ENCODE measurements at regions not wholly inside any gene's neighbourhood (a gene's known extent, or its start where the extent isn't known, plus 50 kb on each side); places are given as distances from the start of the nearest gene placed in this dataset.

DNA sequence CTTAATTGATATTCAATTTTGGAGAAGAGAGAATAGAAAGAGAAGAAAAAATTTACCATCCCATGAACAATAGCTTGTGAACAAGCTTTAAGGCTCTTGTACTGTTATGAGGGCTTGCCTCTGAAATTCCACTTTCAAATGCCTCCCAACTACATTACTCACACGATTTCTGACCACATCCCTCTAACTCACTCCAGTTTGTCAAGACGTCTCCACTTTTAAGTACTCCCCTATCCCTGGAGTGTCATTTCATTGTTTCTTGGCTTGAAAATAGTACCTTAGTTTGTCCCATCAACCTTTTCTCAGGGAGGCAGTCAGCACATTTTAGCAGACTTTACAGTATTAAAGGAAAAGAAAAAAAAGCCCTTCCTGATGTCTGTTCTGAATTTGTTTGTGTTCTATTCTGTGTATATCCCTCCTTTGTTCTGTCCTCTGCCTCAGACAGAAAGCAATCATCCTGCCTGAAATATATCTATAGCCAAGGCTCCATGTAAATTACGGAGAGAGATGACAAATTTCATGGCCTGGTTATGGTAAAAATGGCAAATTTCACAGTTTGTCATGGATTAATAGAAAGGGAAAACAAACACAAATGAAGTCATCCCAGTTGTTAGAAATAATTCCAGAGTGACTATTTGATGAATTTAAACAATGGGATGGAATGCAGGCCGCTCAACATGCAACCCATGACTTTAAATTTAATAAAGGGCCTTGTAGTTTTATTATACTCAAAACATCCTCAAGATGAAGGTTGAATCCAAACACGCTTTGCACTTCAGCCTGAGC, 228.8 kb downstream of the ETAA1 start:
- Histone ChIP-seq H3K36me3 (ENCODE audit: control insufficient read depth in 3 of 3, insufficient read depth in 2 of 3, low read depth in 1 of 3, low read length in 3 of 3) (no peaks in the 10 kb centered on the region), H3K4me1 (ENCODE audit: control insufficient read depth in 3 of 3, insufficient read depth in 2 of 3, low read depth in 1 of 3, low read length in 2 of 3) (no peaks in the 10 kb centered on the region), H3K9me3 (ENCODE audit: control insufficient read depth in 2 of 2, insufficient read depth in 1 of 2, low read depth in 1 of 2, low read length in 1 of 2) (peaks cover 0 to 2% of the 10 kb centered on the region in 2 donors), H3K27me3 (ENCODE audit: control insufficient read depth in 3 of 3, insufficient read depth in 3 of 3, low read length in 3 of 3) (no peaks in the 10 kb centered on the region), H3K27ac (ENCODE audit: low read depth in 1 of 3, low read length in 2 of 3) (no peak overlapping the region), H3K4me3 (ENCODE audit: low read depth in 1 of 3, low read length in 3 of 3) (no peak overlapping the region)
- WGBS, 3 donors = 64 to 72% (median 71%) methylated on average over 5 of the region's 5 CpGs
- DNase-seq (no peak), FAIRE-seq (no peak)

DNA sequence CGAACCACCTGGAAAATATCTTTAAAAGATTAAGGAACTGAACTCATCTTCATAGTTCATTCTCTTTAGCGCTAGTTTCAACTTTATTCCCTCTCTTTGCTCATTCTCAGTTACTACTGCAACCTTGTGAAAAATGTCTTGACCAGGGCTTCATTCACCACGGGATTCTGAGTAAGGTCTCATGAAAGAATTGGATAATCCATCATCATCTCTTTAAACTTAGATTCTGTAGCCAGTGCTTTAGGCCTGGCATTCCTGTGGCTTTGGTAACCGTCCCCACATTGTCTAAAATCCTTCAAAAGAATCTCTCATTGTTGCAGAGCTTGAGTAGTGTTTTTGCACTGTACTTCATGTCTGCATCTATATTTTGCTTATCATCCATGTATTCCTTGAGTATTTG, 229.5 kb downstream of the ETAA1 start:
- no peaks in the 10 kb centered on the region for H3K27me3 ChIP-seq (ENCODE audit: control insufficient read depth in 3 of 3, insufficient read depth in 3 of 3, low read length in 3 of 3)
- H3K4me1 ChIP-seq (ENCODE audit: control insufficient read depth in 3 of 3, insufficient read depth in 2 of 3, low read depth in 1 of 3, low read length in 2 of 3) = no peaks in the 10 kb centered on the region
- 74 to 76% (median 76%) methylated on average over 4 of the region's 4 CpGs for WGBS, 3 donors
- no peak for DNase-seq
- no peak overlapping the region for H3K27ac ChIP-seq (ENCODE audit: low read depth in 1 of 3, low read length in 2 of 3)
- no peak overlapping the region for H3K4me3 ChIP-seq (ENCODE audit: low read depth in 1 of 3, low read length in 3 of 3)
- no peaks in the 10 kb centered on the region for H3K36me3 ChIP-seq (ENCODE audit: control insufficient read depth in 3 of 3, insufficient read depth in 2 of 3, low read depth in 1 of 3, low read length in 3 of 3)
- H3K9me3 ChIP-seq (ENCODE audit: control insufficient read depth in 2 of 2, insufficient read depth in 1 of 2, low read depth in 1 of 2, low read length in 1 of 2) = peaks cover 0 to 2% of the 10 kb centered on the region in 2 donors
- no peak for FAIRE-seq

DNA sequence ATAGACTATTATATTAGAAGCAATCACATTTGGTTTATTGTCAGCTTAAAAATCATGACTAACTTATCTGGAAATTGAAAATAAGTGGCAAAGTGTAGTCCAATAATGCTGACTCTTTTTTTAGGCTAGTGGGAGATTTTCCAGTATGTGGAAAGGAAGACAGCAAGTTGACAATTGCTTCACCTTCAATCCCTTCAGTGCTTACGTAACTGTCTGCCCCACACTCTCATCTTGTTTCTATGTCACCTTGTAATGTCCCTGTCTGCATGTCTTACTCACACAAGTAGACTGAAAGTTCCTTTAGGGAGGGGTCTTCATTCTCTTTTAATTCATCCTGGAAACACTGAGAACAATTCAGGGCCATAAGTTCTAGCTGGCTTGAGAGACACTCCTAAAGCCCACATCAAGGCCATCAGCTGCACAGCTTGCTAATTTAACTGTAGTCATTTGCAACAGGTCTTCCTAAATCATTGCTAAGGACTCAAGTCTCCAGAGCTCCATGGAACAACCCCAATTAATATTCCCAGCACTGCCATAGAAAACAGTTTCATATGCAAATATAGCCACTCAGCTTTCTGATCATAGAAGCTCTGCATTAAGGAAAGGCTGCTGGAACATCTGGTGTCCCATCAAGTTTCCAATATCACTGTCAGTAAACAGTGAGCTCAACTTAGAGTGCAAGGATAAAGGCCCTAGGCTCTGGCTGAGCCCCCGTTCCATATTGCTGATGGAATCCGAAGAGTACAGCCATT, 230.5 kb downstream of the ETAA1 start:
- no peak overlapping the region for H3K4me3 ChIP-seq (ENCODE audit: low read depth in 1 of 3, low read length in 3 of 3)
- H3K4me1 ChIP-seq (ENCODE audit: control insufficient read depth in 3 of 3, insufficient read depth in 2 of 3, low read depth in 1 of 3, low read length in 2 of 3) = no peaks in the 10 kb centered on the region
- H3K9me3 ChIP-seq (ENCODE audit: control insufficient read depth in 2 of 2, insufficient read depth in 1 of 2, low read depth in 1 of 2, low read length in 1 of 2) = peaks cover 0 to 2% of the 10 kb centered on the region in 2 donors
- FAIRE-seq = no peak
- WGBS, 3 donors = 85 to 90% (median 87%) methylated on average over 3 of the region's 3 CpGs
- no peak overlapping the region for H3K27ac ChIP-seq (ENCODE audit: low read depth in 1 of 3, low read length in 2 of 3)
- no peaks in the 10 kb centered on the region for H3K27me3 ChIP-seq (ENCODE audit: control insufficient read depth in 3 of 3, insufficient read depth in 3 of 3, low read length in 3 of 3)
- no peaks in the 10 kb centered on the region for H3K36me3 ChIP-seq (ENCODE audit: control insufficient read depth in 3 of 3, insufficient read depth in 2 of 3, low read depth in 1 of 3, low read length in 3 of 3)
- no peak for DNase-seq

- H3K27ac ChIP-seq (ENCODE audit: low read depth in 1 of 3, low read length in 2 of 3) = no peak overlapping the region
- no peaks in the 10 kb centered on the region for H3K27me3 ChIP-seq (ENCODE audit: control insufficient read depth in 3 of 3, insufficient read depth in 3 of 3, low read length in 3 of 3)
- peaks cover 0 to 2% of the 10 kb centered on the region in 2 donors for H3K9me3 ChIP-seq (ENCODE audit: control insufficient read depth in 2 of 2, insufficient read depth in 1 of 2, low read depth in 1 of 2, low read length in 1 of 2)
- H3K4me3 ChIP-seq (ENCODE audit: low read depth in 1 of 3, low read length in 3 of 3) = no peak overlapping the region
- 14 to 58% (median 22%) methylated on average over 1 of the region's 1 CpG for WGBS, 3 donors
- no peak for DNase-seq
- no peaks in the 10 kb centered on the region for H3K4me1 ChIP-seq (ENCODE audit: control insufficient read depth in 3 of 3, insufficient read depth in 2 of 3, low read depth in 1 of 3, low read length in 2 of 3)
- FAIRE-seq = no peak
- no peaks in the 10 kb centered on the region for H3K36me3 ChIP-seq (ENCODE audit: control insufficient read depth in 3 of 3, insufficient read depth in 2 of 3, low read depth in 1 of 3, low read length in 3 of 3)
Observed at GRCh38 chr2:67628892-67629291, 231.8 kb downstream of the ETAA1 start.

DNA sequence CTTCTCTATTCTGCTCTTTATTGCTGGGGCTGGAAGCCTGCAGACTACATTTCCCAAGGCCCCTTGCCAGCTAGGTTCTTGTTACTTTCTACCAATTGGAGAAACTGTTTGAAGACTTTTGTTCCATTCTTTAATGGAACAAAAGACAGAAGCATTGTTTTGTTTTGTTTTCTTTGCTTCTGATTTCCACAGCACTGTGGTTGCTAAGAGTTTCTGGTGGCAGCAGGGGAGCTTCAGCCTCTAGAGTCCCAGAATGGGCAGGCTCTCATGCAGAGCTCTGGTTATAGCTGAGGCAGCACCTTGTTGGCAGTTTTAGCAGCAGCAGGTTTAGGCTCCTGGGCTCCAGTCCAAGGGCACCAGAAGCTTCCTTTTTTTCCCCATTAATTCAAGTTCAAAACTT, 234.3 kb downstream of the ETAA1 start:
- FAIRE-seq = no peak

GRCh38 chr2:67633212-67633856, 236.2 kb downstream of the ETAA1 start:
- FAIRE-seq (no peak), DNase-seq (no peak)
- no peak overlapping the region for H3K4me3 ChIP-seq (ENCODE audit: low read depth in 1 of 3, low read length in 3 of 3)
- H3K27me3 ChIP-seq (ENCODE audit: control insufficient read depth in 3 of 3, insufficient read depth in 3 of 3, low read length in 3 of 3) = no peaks in the 10 kb centered on the region
- H3K9me3 ChIP-seq (ENCODE audit: control insufficient read depth in 2 of 2, insufficient read depth in 1 of 2, low read depth in 1 of 2, low read length in 1 of 2) = no peaks in the 10 kb centered on the region
- 73 to 91% (median 87%) methylated on average over 3 of the region's 3 CpGs for WGBS, 3 donors
- H3K4me1 ChIP-seq (ENCODE audit: control insufficient read depth in 3 of 3, insufficient read depth in 2 of 3, low read depth in 1 of 3, low read length in 2 of 3) = no peaks in the 10 kb centered on the region
- H3K36me3 ChIP-seq (ENCODE audit: control insufficient read depth in 3 of 3, insufficient read depth in 2 of 3, low read depth in 1 of 3, low read length in 3 of 3) = no peaks in the 10 kb centered on the region
- no peak overlapping the region for H3K27ac ChIP-seq (ENCODE audit: low read depth in 1 of 3, low read length in 2 of 3)

More for the DNA sequence above, 234.3 kb downstream of the ETAA1 start:
- Histone ChIP-seq H3K4me3 (ENCODE audit: low read depth in 1 of 3, low read length in 3 of 3) (no peak overlapping the region), H3K27ac (ENCODE audit: low read depth in 1 of 3, low read length in 2 of 3) (no peak overlapping the region), H3K27me3 (ENCODE audit: control insufficient read depth in 3 of 3, insufficient read depth in 3 of 3, low read length in 3 of 3) (no peaks in the 10 kb centered on the region), H3K36me3 (ENCODE audit: control insufficient read depth in 3 of 3, insufficient read depth in 2 of 3, low read depth in 1 of 3, low read length in 3 of 3) (no peaks in the 10 kb centered on the region), H3K9me3 (ENCODE audit: control insufficient read depth in 2 of 2, insufficient read depth in 1 of 2, low read depth in 1 of 2, low read length in 1 of 2) (peaks cover 0 to 2% of the 10 kb centered on the region in 2 donors), H3K4me1 (ENCODE audit: control insufficient read depth in 3 of 3, insufficient read depth in 2 of 3, low read depth in 1 of 3, low read length in 2 of 3) (no peaks in the 10 kb centered on the region)
- DNase-seq = no peak

DNA sequence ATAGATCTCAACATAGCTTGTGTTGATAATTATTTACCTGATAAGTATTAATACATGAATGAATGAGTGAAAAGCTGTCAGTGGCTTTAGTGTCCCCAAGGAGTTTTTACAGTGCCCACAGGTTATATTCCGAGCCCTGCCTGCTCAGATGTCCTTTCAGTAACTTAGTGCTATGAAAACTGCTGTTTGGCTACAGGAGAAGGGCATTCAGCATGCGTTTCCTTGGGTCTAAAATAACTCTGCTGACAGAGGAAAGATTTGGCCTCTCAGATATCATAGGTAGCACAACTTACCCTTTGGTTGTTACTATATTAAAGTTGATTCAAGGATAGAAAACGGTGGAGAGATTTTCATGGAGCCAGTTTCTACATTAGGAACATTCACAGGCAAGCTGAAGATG, 241.0 kb downstream of the ETAA1 start:
- DNase-seq (no peak), FAIRE-seq (no peak)
- peaks cover 0 to 14% (median 0%) of the 10 kb centered on the region in 3 donors for H3K27me3 ChIP-seq (ENCODE audit: control insufficient read depth in 3 of 3, insufficient read depth in 3 of 3, low read length in 3 of 3)
- H3K36me3 ChIP-seq (ENCODE audit: control insufficient read depth in 3 of 3, insufficient read depth in 2 of 3, low read depth in 1 of 3, low read length in 3 of 3) = no peaks in the 10 kb centered on the region
- no peak overlapping the region for H3K4me3 ChIP-seq (ENCODE audit: low read depth in 1 of 3, low read length in 3 of 3)
- no peak overlapping the region for H3K27ac ChIP-seq (ENCODE audit: low read depth in 1 of 3, low read length in 2 of 3)
- H3K4me1 ChIP-seq (ENCODE audit: control insufficient read depth in 3 of 3, insufficient read depth in 2 of 3, low read depth in 1 of 3, low read length in 2 of 3) = no peaks in the 10 kb centered on the region
- 48 to 67% (median 49%) methylated on average over 3 of the region's 3 CpGs for WGBS, 3 donors
- H3K9me3 ChIP-seq (ENCODE audit: control insufficient read depth in 2 of 2, insufficient read depth in 1 of 2, low read depth in 1 of 2, low read length in 1 of 2) = no peaks in the 10 kb centered on the region

DNA sequence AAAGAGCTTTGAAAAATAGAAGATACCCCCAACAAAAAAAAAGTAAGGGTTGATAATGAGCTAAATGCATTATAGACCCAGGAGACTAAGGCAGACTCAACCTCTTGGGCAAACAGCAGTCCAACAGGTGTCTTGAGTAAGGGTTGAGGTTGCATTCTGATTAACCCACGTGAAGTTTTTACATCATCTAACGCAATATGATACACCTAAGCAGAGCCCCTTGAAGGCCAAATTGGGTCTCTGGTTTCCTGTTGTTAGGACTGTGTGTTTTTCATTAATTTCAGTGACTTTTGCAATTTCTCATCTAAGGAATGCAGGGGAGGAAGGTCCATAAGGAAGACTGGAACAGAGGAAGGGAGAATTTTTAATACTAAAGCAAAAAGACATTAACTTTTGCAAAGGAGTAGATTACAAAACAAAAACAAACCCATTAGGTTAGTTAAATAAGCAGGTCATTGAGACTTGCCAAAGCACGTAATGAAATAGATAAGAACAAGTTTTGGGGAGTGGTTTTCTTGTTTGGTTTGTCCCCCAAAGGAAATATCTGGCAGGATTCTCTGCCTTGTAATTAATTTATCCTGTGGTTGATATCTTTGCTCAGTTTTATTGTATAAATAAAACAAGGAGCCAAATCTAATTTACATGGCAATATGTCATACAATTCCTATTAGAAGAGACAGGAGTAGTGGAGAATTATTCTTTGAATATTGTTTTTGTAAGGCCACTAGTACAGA, 244.3 kb downstream of the ETAA1 start:
- no peak for FAIRE-seq
- H3K27me3 ChIP-seq (ENCODE audit: control insufficient read depth in 3 of 3, insufficient read depth in 3 of 3, low read length in 3 of 3) = peaks cover 0 to 15% (median 0%) of the 10 kb centered on the region in 3 donors
- WGBS, 3 donors = 24 to 63% (median 40%) methylated on average over 3 of the region's 3 CpGs
- H3K4me3 ChIP-seq (ENCODE audit: low read depth in 1 of 3, low read length in 3 of 3) = no peak overlapping the region
- H3K9me3 ChIP-seq (ENCODE audit: control insufficient read depth in 2 of 2, insufficient read depth in 1 of 2, low read depth in 1 of 2, low read length in 1 of 2) = peaks cover 0 to 4% of the 10 kb centered on the region in 2 donors
- no peaks in the 10 kb centered on the region for H3K36me3 ChIP-seq (ENCODE audit: control insufficient read depth in 3 of 3, insufficient read depth in 2 of 3, low read depth in 1 of 3, low read length in 3 of 3)
- peaks cover 0 to 10% (median 0%) of the 10 kb centered on the region in 3 donors for H3K4me1 ChIP-seq (ENCODE audit: control insufficient read depth in 3 of 3, insufficient read depth in 2 of 3, low read depth in 1 of 3, low read length in 2 of 3)
- DNase-seq = no peak
- no peak overlapping the region for H3K27ac ChIP-seq (ENCODE audit: low read depth in 1 of 3, low read length in 2 of 3)

Measured in small intestine (tissue), 7 donors.